UCSD-AML1 (cell line): ENCODE measurements at regions not wholly inside any gene's neighbourhood (a gene's known extent, or its start where the extent isn't known, plus 50 kb on each side); places are given as distances from the start of the nearest gene placed in this dataset.

ENCODE experiments used
- DNase-seq: peaks from one replicate; lab custom pipeline; 2025; ENCODE audit not compliant: unreplicated experiment; lab: John Stamatoyannopoulos, UW

- DNase-seq = no peak
Observed at GRCh38 chr6:87860902-87861301, 158.9 kb upstream of the AKIRIN2 start.

GRCh38 chr6:87858440-87858839 lies 156.4 kb upstream of the AKIRIN2 start:
- no peak for DNase-seq

GRCh38 chr6:87851674-87852299 lies 149.8 kb upstream of the AKIRIN2 start:
- no peak for DNase-seq

- DNase-seq = no peak
Observed at GRCh38 chr6:87848616-87849015, 146.6 kb upstream of the AKIRIN2 start.

GRCh38 chr6:87847830-87848210 lies 145.8 kb upstream of the AKIRIN2 start:
- no peak for DNase-seq

- DNase-seq = no peak
Observed at GRCh38 chr6:87847135-87847829, 145.2 kb upstream of the AKIRIN2 start.

GRCh38 chr6:87846434-87846833 lies 144.4 kb upstream of the AKIRIN2 start:
- DNase-seq = no peak

- DNase-seq = no peak
Observed at GRCh38 chr6:87840324-87840723, 138.3 kb upstream of the AKIRIN2 start.

- DNase-seq = no peak
Observed at GRCh38 chr6:87837876-87838275, 135.8 kb upstream of the AKIRIN2 start.

- no peak for DNase-seq
Observed at GRCh38 chr6:87837444-87837843, 135.4 kb upstream of the AKIRIN2 start.

GRCh38 chr6:87832025-87832825 lies 130.2 kb upstream of the AKIRIN2 start:
- DNase-seq = no peak

- DNase-seq = no peak
Observed at GRCh38 chr6:87830907-87831306, 128.9 kb upstream of the AKIRIN2 start.

GRCh38 chr6:87829622-87830121 lies 127.6 kb upstream of the AKIRIN2 start:
- DNase-seq = no peak

- no peak for DNase-seq
Observed at GRCh38 chr6:87828044-87828443, 126.0 kb upstream of the AKIRIN2 start.

- DNase-seq = no peak
Observed at GRCh38 chr6:87827346-87827745, 125.3 kb upstream of the AKIRIN2 start.

- DNase-seq = no peak
Observed at GRCh38 chr6:87826424-87826823, 124.4 kb upstream of the AKIRIN2 start.

- no peak for DNase-seq
Observed at GRCh38 chr6:87825821-87826221, 123.8 kb upstream of the AKIRIN2 start.

- no peak for DNase-seq
Observed at GRCh38 chr6:87824958-87825491, 123.0 kb upstream of the AKIRIN2 start.

GRCh38 chr6:87822011-87822410 lies 120.0 kb upstream of the AKIRIN2 start:
- DNase-seq = no peak

- no peak for DNase-seq
Observed at GRCh38 chr6:87820343-87820984, 118.4 kb upstream of the AKIRIN2 start.

GRCh38 chr6:87817183-87817582 lies 115.2 kb upstream of the AKIRIN2 start:
- DNase-seq = no peak
